Glomerular endothelial cell (primary cell): ENCODE measurements at regions not wholly inside any gene's neighbourhood (a gene's known extent, or its start where the extent isn't known, plus 50 kb on each side); places are given as distances from the start of the nearest gene placed in this dataset.
A peak's percentile ranks its signal among the peaks of the same experiment; 100 is the strongest.

Experiments
- DNase-seq: peaks from one replicate; pipeline ENCODE4 v3.0.0-alpha.2; 2011; ENCODE audit warnings: low read depth, low spot score; ENCODE audit errors: extremely low read depth

DNA sequence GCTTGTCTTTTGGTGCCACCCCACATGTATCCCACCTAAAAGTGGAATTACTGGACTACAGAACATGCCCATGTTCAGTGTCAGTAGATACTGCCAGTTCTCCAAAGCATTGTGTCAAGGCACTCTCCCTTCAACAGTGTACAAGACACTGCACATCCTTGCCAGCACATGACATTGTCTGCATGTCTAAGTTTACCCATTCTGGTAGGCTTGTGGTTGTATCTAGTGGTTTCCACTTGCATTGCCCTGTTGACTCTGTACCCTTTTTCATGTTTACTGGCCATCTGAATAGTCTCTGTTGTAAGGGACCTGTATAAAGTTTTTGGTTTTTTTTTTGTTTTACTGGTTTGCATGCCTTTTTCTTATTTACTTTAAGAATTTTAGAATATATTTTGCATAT is 222.4 kb upstream of the CNR1 start:
- DNase-seq, result no peak

DNA sequence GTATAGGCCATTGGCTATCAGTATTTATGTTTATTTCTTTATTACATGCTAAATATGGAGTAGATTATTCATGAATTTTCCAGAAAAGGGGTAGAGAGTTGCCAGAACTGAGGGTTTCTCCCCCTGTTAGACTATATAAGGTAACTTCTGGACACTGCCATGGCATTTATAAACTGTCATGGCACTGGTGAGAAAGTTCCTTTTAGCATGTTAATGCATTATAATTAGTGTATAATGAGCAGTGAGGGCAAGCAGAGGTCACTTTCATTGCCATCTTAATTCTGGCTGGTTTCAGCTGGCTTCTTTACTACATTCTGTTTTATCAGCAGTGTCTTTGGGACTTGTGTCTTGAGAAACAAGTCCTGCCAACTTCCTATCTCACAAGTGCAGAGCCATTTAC is 220.0 kb upstream of the CNR1 start:
- no peak for DNase-seq

- DNase-seq, result no peak
Observed at GRCh38 chr6:88383183-88383582, 217.0 kb upstream of the CNR1 start.

- DNase-seq, result no peak
Observed at GRCh38 chr6:88381289-88381642, 215.1 kb upstream of the CNR1 start.

DNA sequence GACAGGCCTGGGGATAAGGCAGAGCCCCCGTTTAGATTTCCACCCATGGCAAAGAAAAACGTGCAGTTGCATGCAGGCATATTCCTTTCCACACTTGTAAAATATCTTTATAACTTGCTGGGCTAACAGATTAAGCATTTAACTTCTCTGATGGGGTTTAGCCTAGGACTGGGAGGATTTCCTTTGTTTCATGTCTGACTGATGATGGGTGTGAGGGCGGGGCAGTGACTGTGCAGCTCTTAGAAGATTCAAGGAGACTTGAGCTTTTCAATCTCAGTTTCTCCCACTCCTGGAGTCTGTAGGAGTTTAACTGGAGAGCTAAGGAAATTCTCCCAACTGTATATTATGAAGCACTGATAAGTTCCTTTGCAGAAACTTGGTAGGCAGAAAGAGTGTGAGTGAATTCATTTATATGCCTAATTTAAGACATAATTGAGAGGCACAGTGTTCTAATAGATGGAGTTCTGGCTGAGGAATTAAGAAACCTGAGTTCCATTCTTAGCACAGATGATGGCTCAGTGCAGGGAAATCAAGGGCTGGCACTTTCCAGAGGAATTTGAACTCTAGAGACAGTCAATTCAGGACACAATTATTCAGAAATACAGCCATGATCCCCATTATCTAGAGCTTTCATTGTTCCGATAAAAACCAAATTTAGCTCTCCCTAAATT is 214.6 kb upstream of the CNR1 start:
- no peak for DNase-seq

- peak; percentile 9 for DNase-seq
Observed at GRCh38 chr6:88380083-88380482, 213.9 kb upstream of the CNR1 start.

- no peak for DNase-seq
Observed at GRCh38 chr6:88378639-88379038, 212.5 kb upstream of the CNR1 start.

DNA sequence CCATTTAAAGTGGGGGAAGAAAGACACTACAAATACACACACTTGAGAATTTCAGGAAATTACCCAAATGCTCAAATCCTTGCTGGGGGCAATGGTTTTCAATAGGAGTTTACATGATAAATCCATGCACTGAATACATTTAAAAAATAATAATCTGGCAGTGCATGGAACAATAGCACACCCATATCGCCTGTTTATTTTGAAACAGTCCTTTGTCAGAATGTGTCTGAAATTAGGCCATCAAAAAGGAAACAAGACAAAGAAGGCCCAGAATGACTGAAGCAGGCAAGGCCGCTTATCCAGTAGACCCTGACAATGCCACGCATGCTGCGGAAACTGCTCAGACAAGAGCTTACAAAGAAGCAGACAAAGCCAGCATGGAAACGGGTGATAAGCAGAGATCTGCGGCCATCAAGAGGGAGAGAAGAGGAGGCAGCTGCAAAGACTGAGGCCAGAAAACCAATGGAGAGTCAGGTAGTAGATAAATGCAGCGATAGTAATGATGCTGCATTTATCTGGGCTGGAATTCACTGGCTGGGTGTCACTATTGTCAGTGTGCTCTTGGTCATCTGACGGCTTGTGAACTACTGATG is 211.9 kb upstream of the CNR1 start:
- no peak for DNase-seq

- DNase-seq, result no peak
Observed at GRCh38 chr6:88376768-88377387, 210.7 kb upstream of the CNR1 start.

GRCh38 chr6:88376197-88376596 is 210.1 kb upstream of the CNR1 start:
- no peak for DNase-seq

GRCh38 chr6:88374553-88374952 is 208.4 kb upstream of the CNR1 start:
- DNase-seq, result no peak

- DNase-seq, result no peak
Observed at GRCh38 chr6:88371480-88371879, 205.3 kb upstream of the CNR1 start.

GRCh38 chr6:88370127-88370710 is 204.1 kb upstream of the CNR1 start:
- no peak for DNase-seq

DNA sequence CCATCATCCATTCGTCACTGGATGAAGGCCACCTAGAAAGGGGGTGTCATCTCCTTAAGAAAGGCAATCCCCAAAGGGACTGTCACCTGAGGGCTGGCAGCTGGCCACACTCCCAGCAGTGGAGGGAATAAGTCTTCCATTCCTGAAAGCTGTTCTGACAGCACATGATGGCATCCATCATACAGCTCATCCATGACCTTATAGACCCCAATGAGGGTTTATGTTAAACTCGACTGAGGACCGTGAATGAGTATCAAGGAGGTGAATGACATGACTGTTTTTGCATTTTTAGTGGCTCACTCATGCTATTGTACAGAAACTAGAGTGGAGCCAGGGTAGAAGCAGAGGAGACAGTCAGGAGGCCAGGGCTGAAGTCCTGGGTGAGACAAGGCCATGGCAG is 203.1 kb upstream of the CNR1 start:
- no peak for DNase-seq

DNA sequence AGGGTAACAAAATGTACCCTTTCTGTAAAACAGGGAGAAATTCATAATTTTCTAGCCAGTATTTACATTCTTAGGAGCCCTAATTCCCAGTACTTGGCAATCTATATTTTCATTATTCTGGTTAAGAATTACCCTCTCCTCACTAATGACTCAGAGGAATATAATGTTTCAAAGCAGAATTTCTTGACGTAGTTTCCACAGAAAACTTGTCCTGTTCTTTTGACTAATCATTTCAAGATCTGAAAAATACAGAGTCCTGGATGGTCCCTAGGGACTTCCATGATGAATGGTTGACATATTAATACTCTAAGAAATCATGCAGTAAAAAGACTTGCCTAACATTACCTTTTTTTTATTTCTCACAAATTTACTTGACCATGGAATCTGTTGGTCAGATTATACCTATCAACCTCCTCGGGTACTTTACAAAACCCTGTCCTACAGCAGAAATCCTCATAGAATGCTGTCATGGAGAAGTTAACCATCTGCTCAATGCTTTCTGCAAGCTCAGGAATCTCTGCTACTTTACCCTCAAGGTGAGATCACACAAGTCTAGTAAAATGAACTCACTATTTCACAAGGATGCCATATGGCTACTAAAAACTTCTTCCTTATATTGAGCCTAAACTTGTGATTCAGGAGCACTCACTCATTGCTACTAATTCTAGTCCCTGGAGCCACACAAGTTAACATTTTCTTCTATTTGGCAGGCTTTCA is 202.1 kb upstream of the CNR1 start:
- DNase-seq, result no peak

GRCh38 chr6:88367248-88367647 is 201.1 kb upstream of the CNR1 start:
- DNase-seq, result no peak

DNA sequence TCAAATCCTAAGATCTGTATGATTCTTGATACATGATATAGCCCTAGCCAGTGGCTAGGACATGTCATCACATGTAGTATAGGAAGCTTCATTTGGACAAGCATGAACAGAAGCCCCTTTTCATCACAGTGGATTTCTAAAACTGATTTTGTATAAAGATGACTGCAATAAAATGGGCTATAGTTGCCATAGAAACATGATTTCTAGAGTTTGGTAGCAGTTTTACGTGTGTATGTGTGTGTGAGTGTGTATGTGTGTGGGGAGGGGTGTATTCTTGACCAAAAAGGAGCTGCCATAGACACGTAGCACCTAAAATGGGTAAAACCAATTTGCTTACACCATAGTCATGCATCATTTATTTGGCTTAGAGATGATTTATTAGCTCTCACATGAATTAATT is 200.5 kb upstream of the CNR1 start:
- no peak for DNase-seq

DNA sequence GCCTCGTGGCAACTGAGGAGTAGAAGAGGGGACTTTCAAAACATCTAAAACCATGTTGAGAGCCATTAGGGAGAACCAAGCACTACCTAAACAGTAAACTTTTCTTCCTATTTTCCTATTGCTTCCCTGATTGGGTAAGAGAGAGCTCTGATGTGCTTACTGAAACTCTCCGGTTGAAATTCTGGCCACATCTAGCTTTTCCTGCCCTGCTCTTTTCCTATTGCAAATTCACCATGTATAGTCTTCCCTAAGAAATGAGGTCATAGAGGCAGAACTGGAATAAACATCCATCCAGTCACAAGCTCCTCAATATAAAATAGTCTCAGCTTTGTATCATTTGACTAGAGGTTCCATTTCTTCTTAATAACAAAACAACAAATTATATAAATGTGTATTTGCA is 199.5 kb upstream of the CNR1 start:
- no peak for DNase-seq

DNA sequence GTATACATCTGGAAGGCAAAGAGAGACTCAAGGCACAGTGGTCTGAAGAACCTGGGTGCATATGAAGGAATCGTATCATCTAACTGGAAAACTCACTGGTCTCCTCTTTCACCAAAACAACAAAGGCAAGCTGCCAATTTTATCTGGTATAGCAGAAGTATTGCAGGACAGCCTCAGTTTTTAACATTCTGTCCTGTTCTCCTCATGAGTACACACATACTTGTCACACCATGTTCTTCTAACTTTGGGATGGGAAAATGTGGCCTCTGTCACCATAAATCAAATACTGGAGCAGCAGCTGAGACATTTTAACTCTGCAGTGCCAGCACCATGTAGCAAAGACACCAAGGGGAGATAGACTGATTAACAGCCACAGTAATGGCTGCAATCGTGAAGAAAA is 199.1 kb upstream of the CNR1 start:
- DNase-seq, result no peak

DNA sequence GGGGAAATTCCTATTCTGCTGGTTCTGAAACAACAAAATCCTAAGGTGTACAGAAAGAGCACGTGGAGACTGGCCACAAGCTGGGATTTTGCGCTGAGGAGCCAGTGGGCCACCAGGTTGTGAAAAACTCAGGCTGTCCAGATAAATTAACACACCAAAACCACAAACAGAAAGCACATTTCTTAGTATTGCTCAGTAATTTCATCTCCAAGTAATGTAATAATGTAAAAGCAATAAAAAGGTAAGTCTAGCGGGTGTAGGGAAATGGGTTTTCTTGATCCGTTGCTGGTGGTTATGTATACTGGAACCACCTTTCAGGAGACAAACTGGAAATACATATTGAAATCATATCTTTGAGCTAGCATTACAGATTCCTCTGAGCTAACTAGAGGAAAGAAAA is 195.6 kb upstream of the CNR1 start:
- no peak for DNase-seq

- DNase-seq, result no peak
Observed at GRCh38 chr6:88361298-88361697, 195.2 kb upstream of the CNR1 start.
